Common myeloid progenitor, CD34-positive (primary cell): ENCODE measurements at regions not wholly inside any gene's neighbourhood (a gene's known extent, or its start where the extent isn't known, plus 50 kb on each side); places are given as distances from the start of the nearest gene placed in this dataset.

Experiments used
- CTCF ChIA-PET: fragments of 350-600 bp; sonication (Branson Sonifier 250); formaldehyde crosslinking; loops from one replicate; lab custom pipeline; 2021; ENCODE audit warnings: antibody characterized with exemption; lab: Charles Lee
- POLR2A ChIA-PET: fragments of 350-600 bp; sonication (Branson Sonifier 250); formaldehyde crosslinking; loops from one replicate; lab custom pipeline; 2021; ENCODE audit warnings: antibody characterized with exemption; lab: Charles Lee
- DNase-seq, 3 donors: peaks; one replicate each; pipeline versions ENCODE4 v3.0.0 to v3.0.0-alpha.2; 2013
- H3K27ac ChIP-seq, 2 experiments: 1 replicate in 1 of 2; 2 replicates in 1 of 2; pipeline ENCODE4 v1.7.0; 2013; ENCODE audit warnings: inconsistent platforms in 2 of 2, low read length in 2 of 2, mild to moderate bottlenecking in 2 of 2, low read depth in 1 of 2, moderate library complexity in 1 of 2; ENCODE audit not compliant: severe bottlenecking in 2 of 2, insufficient read depth in 1 of 2, poor library complexity in 1 of 2
- H3K27me3 ChIP-seq, 5 experiments: replicated peaks in 2 of 5; 1 replicate in 3 of 5; 2 replicates in 2 of 5; pipeline versions ENCODE4 v1.6.1 to v1.7.0; 2013; ENCODE audit warnings: low read length in 4 of 5, mild to moderate bottlenecking in 2 of 5, moderate library complexity in 2 of 5, inconsistent platforms in 1 of 5; ENCODE audit not compliant: insufficient read depth in 5 of 5, control insufficient read depth in 4 of 5
- H3K36me3 ChIP-seq, 4 experiments: 1 replicate in 2 of 4; 2 replicates in 2 of 4; pipeline versions ENCODE4 v1.6.1 to v1.7.0; 2013; ENCODE audit warnings: low read length in 3 of 4, control low read depth in 1 of 4, mild to moderate bottlenecking in 1 of 4; ENCODE audit not compliant: control insufficient read depth in 4 of 4, insufficient read depth in 4 of 4
- H3K4me1 ChIP-seq, 4 experiments: 1 replicate in 3 of 4; 2 replicates in 1 of 4; pipeline versions ENCODE4 v1.6.1 to v1.7.1; 2013; ENCODE audit warnings: low read length in 3 of 4, mild to moderate bottlenecking in 3 of 4, control low read depth in 1 of 4, inconsistent platforms in 1 of 4, moderate library complexity in 1 of 4; ENCODE audit not compliant: control insufficient read depth in 4 of 4, insufficient read depth in 4 of 4; ENCODE audit errors: control extremely low read depth in 1 of 4
- H3K4me3 ChIP-seq, 7 experiments: 1 replicate in 4 of 7; 2 replicates in 3 of 7; pipeline versions ENCODE4 v1.5.1 to v1.7.0; 2013; ENCODE audit warnings: mild to moderate bottlenecking in 7 of 7, low read length in 6 of 7, moderate library complexity in 6 of 7, inconsistent platforms in 2 of 7, low read depth in 2 of 7, control low read depth in 1 of 7; ENCODE audit not compliant: insufficient read depth in 4 of 7, control insufficient read depth in 1 of 7; ENCODE audit errors: extremely low read depth in 1 of 7
- H3K9me3 ChIP-seq, 5 experiments: 1 replicate in 4 of 5; 2 replicates in 1 of 5; pipeline versions ENCODE4 v1.6.1 to v1.7.1; 2013; ENCODE audit warnings: low read length in 4 of 5, mild to moderate bottlenecking in 2 of 5, inconsistent platforms in 1 of 5, low read depth in 1 of 5, moderate library complexity in 1 of 5; ENCODE audit not compliant: control insufficient read depth in 4 of 5, insufficient read depth in 2 of 5; ENCODE audit errors: control extremely low read depth in 1 of 5
- WGBS: methylation state at CpG from one replicate; pipeline ENCODE4 v1.1.5; 2013; ENCODE audit not compliant: insufficient coverage; 5-methylcytosine and 5-hydroxymethylcytosine counted together

- CTCF ChIA-PET, result interaction anchor here (0.9 kb wide), 1 partner anchor 47 kb away, joined by 4 read pairs; no protein-coding TSS in a partner anchor
- no peak overlapping the region for H3K27ac ChIP-seq
- H3K36me3 ChIP-seq, result no peaks in the 10 kb centered on the region
- peaks cover 0 to 7% (median 1%) of the 10 kb centered on the region in 4 experiments for H3K4me1 ChIP-seq
- H3K4me3 ChIP-seq, result no peak overlapping the region
- DNase-seq, result peak in 2 of 3 donors; percentile 29 to 30
- WGBS, result no CpG with 5 or more reads among the region's 2 CpGs
- POLR2A ChIA-PET, result no interaction called here
- H3K27me3 ChIP-seq, result no peaks in the 10 kb centered on the region
- peaks cover 0 to 7% (median 0%) of the 10 kb centered on the region in 5 experiments for H3K9me3 ChIP-seq
Observed at GRCh38 chr13:40317980-40318327, 348.5 kb downstream of the FOXO1 start.

GRCh38 chr13:40318366-40318765 is 348.1 kb downstream of the FOXO1 start:
- 48% methylated on average over 2 of the region's 2 CpGs for WGBS
- ChIA-PET POLR2A (no interaction called here), CTCF (interaction anchor here (0.9 kb wide), 1 partner anchor 47 kb away, joined by 4 read pairs; no protein-coding TSS in a partner anchor)
- Histone ChIP-seq H3K4me3 (no peak overlapping the region), H3K27me3 (no peaks in the 10 kb centered on the region), H3K36me3 (no peaks in the 10 kb centered on the region), H3K9me3 (peaks cover 0 to 11% (median 0%) of the 10 kb centered on the region in 5 experiments), H3K4me1 (peaks cover 0 to 7% (median 1%) of the 10 kb centered on the region in 4 experiments), H3K27ac (no peak overlapping the region)
- DNase-seq, result peak; percentile 22 to 53 (median 44)

GRCh38 chr13:40319699-40320579 is 346.5 kb downstream of the FOXO1 start:
- peaks cover 0 to 7% (median 1%) of the 10 kb centered on the region in 4 experiments for H3K4me1 ChIP-seq
- DNase-seq, result no peak
- WGBS, result 93% methylated on average over 3 of the region's 3 CpGs
- H3K36me3 ChIP-seq, result no peaks in the 10 kb centered on the region
- peaks cover 0 to 14% (median 1%) of the 10 kb centered on the region in 5 experiments for H3K9me3 ChIP-seq
- H3K4me3 ChIP-seq, result no peak overlapping the region
- ChIA-PET CTCF (interaction anchor here (1.3 kb wide), 1 partner anchor 187 kb away, joined by 3 read pairs; no protein-coding TSS in a partner anchor), POLR2A (no interaction called here)
- no peak overlapping the region for H3K27ac ChIP-seq
- H3K27me3 ChIP-seq, result no peaks in the 10 kb centered on the region

- Histone ChIP-seq H3K9me3 (peaks cover 0 to 8% (median 0%) of the 10 kb centered on the region in 5 experiments), H3K4me3 (no peak overlapping the region), H3K36me3 (no peaks in the 10 kb centered on the region), H3K27me3 (no peaks in the 10 kb centered on the region), H3K27ac (no peak overlapping the region), H3K4me1 (peaks cover 0 to 4% (median 0%) of the 10 kb centered on the region in 4 experiments)
- ChIA-PET CTCF (no interaction called here), POLR2A (no interaction called here)
- DNase-seq, result no peak
Observed at GRCh38 chr13:40328091-40328490, 338.4 kb downstream of the FOXO1 start.

- WGBS, result 100% methylated on average over 2 of the region's 4 CpGs
- H3K27me3 ChIP-seq, result no peaks in the 10 kb centered on the region
- no peak overlapping the region for H3K4me3 ChIP-seq
- peaks cover 0 to 2% (median 0%) of the 10 kb centered on the region in 5 experiments for H3K9me3 ChIP-seq
- ChIA-PET CTCF (no interaction called here), POLR2A (no interaction called here)
- peaks cover 0 to 4% (median 0%) of the 10 kb centered on the region in 4 experiments for H3K4me1 ChIP-seq
- H3K27ac ChIP-seq, result no peak overlapping the region
- no peaks in the 10 kb centered on the region for H3K36me3 ChIP-seq
- peak in 1 of 3 donors; percentile 18 for DNase-seq
Observed at GRCh38 chr13:40329781-40330485, 336.5 kb downstream of the FOXO1 start.

GRCh38 chr13:40330950-40331349 is 335.5 kb downstream of the FOXO1 start:
- H3K4me3 ChIP-seq, result no peak overlapping the region
- 100% methylated on average over 5 of the region's 9 CpGs for WGBS
- ChIA-PET CTCF (no interaction called here), POLR2A (no interaction called here)
- H3K9me3 ChIP-seq, result peaks cover 0 to 2% (median 0%) of the 10 kb centered on the region in 5 experiments
- no peaks in the 10 kb centered on the region for H3K4me1 ChIP-seq
- no peak overlapping the region for H3K27ac ChIP-seq
- no peaks in the 10 kb centered on the region for H3K27me3 ChIP-seq
- no peak for DNase-seq
- no peaks in the 10 kb centered on the region for H3K36me3 ChIP-seq

GRCh38 chr13:40331802-40332201 is 334.6 kb downstream of the FOXO1 start:
- no peak overlapping the region for H3K4me3 ChIP-seq
- no peaks in the 10 kb centered on the region for H3K4me1 ChIP-seq
- ChIA-PET CTCF (interaction anchor here (1.2 kb wide), 1 partner anchor 24 kb away, joined by 3 read pairs; no protein-coding TSS in a partner anchor), POLR2A (no interaction called here)
- no peaks in the 10 kb centered on the region for H3K36me3 ChIP-seq
- peaks cover 0 to 2% (median 0%) of the 10 kb centered on the region in 5 experiments for H3K9me3 ChIP-seq
- no peak for DNase-seq
- no peaks in the 10 kb centered on the region for H3K27me3 ChIP-seq
- H3K27ac ChIP-seq, result no peak overlapping the region
